ENCODE measurements at regions not wholly inside any gene's neighbourhood (a gene's known extent, or its start where the extent isn't known, plus 50 kb on each side); places are given as distances from the start of the nearest gene placed in this dataset.
A peak's percentile ranks its signal among the peaks of the same experiment; 100 is the strongest.

DNA sequence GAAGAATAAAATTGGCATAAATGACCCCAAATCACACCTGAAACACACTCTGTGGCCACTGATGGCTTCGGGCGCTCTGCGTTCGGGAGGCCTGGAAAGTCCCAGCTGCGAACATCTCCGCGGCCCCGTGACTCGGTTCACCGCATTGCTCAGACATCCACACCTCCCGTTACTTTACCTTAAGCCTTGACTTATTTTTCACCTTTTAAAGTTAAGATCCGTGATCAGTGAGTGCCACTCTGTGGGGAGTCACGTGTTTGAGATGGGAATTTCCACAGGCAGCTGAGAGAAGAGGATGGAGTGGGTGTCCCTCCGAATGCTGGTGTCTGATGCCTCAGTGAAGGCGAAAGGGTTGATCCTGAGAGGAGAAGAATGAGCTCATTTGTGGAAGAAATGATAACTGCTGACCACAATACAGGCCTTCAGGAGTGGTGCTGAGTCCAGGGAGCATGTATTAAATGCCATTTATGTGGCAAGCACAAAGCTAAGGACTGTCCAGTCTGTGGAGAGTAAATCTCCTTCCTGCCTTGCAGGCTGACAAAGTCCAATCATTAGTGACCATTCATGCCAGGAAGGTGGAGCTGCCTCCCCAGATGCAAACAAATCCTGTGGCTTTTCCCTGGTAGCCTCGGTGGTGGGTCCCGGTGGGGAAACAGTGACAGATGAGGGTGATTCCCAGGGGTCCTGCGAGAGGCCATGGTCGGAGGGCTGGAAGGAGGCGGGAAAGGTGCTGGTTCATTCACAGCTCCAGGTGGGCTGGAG, 168.8 kb downstream of the RTP5 start:
- H3K4me3 ChIP-seq: no peak overlapping the region
- H3K9me3 ChIP-seq: no peaks in the 10 kb centered on the region
- H3K36me3 ChIP-seq: no peaks in the 10 kb centered on the region
- 78 to 87% (median 84%) methylated on average over 20 of the region's 20 CpGs for WGBS, 5 donors
- intact Hi-C loops (cut with DNase I; ENCODE audit: low total_unique reads): no loop called here
- TF ChIP-seq, protein P1, sequence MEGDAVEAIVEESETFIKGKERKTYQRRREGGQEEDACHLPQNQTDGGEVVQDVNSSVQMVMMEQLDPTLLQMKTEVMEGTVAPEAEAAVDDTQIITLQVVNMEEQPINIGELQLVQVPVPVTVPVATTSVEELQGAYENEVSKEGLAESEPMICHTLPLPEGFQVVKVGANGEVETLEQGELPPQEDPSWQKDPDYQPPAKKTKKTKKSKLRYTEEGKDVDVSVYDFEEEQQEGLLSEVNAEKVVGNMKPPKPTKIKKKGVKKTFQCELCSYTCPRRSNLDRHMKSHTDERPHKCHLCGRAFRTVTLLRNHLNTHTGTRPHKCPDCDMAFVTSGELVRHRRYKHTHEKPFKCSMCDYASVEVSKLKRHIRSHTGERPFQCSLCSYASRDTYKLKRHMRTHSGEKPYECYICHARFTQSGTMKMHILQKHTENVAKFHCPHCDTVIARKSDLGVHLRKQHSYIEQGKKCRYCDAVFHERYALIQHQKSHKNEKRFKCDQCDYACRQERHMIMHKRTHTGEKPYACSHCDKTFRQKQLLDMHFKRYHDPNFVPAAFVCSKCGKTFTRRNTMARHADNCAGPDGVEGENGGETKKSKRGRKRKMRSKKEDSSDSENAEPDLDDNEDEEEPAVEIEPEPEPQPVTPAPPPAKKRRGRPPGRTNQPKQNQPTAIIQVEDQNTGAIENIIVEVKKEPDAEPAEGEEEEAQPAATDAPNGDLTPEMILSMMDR (IDR thresholded peaks at IDR 0.05 in 8 of 11, conservative IDR thresholded peaks at IDR 0.05 in 3 of 11): no peak
- no peak for TF ChIP-seq POLR2A (IDR thresholded peaks at IDR 0.05)
- no peak for TF ChIP-seq POLR2AphosphoS5 (IDR thresholded peaks at IDR 0.05)
- H3K27ac ChIP-seq: no peak overlapping the region
- H3K27me3 ChIP-seq (replicated peaks in 1 of 7): peaks cover 0 to 86% (median 9%) of the 10 kb centered on the region in 7 donors
- no peaks in the 10 kb centered on the region for H3K4me1 ChIP-seq
- no peak for DNase-seq

DNA sequence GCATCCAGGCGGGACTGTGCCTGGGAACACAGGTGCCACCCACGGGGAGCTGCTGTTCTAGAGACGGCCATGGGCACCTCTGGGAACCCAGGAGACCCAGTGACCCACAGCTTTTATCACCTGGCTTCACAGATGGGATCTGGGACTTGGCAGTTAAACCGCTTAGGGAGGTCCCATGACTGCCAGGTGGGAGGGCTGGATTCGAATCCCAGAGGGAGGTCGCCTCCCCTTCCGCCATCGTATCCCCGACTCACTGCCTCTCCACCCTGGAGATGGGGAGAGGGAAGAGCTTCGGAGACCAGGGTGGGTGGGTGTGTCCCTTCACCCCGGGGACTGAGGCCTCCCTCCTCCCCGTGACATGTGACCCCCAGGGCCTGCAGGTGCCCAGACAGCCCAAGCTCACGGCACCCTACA, 169.4 kb downstream of the RTP5 start:
- TF ChIP-seq, protein P1 (IDR thresholded peaks at IDR 0.05 in 8 of 11, conservative IDR thresholded peaks at IDR 0.05 in 3 of 11): no peak
- TF ChIP-seq POLR2A (IDR thresholded peaks at IDR 0.05): no peak
- TF ChIP-seq POLR2AphosphoS5 (IDR thresholded peaks at IDR 0.05): no peak
- Histone ChIP-seq H3K27me3 (replicated peaks in 1 of 7) (peaks cover 0 to 86% (median 10%) of the 10 kb centered on the region in 7 donors), H3K4me3 (no peak overlapping the region), H3K27ac (no peak overlapping the region), H3K4me1 (no peaks in the 10 kb centered on the region), H3K9me3 (no peaks in the 10 kb centered on the region), H3K36me3 (no peaks in the 10 kb centered on the region)
- DNase-seq: no peak
- WGBS, 5 donors: 75 to 89% (median 79%) methylated on average over 12 to 13 of the region's 13 CpGs
- intact Hi-C loops (cut with DNase I; ENCODE audit: low total_unique reads): no loop called here

DNA sequence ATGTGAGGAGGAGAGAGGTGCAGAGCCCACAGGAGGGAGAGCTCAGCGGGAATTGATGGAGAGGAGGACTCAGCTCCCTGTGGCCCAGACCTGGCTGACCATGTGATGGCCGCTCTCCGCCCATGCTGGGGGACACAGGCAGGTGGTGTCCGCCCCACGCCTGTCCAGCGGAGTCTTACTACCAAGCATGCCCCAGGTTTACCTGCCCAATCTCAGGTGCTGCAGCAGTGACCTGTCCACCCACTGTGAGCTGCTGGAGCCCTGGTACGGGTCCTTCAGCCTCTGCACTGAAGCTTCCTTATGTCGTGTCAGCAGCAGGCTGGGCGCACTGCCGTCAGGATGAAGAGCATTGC, 170.8 kb downstream of the RTP5 start:
- Histone ChIP-seq H3K4me3 (no peak overlapping the region), H3K9me3 (no peaks in the 10 kb centered on the region), H3K27ac (no peak overlapping the region), H3K4me1 (no peaks in the 10 kb centered on the region), H3K27me3 (replicated peaks in 1 of 7) (peaks cover 0 to 83% (median 16%) of the 10 kb centered on the region in 7 donors), H3K36me3 (no peaks in the 10 kb centered on the region)
- DNase-seq: peak; percentile 71
- TF ChIP-seq POLR2A (IDR thresholded peaks at IDR 0.05): no peak
- TF ChIP-seq, protein P1 (IDR thresholded peaks at IDR 0.05 in 8 of 11, conservative IDR thresholded peaks at IDR 0.05 in 3 of 11): no peak
- no peak for TF ChIP-seq POLR2AphosphoS5 (IDR thresholded peaks at IDR 0.05)
- intact Hi-C loops (cut with DNase I; ENCODE audit: low total_unique reads): no loop called here
- 78 to 94% (median 90%) methylated on average over 3 to 10 of the region's 10 CpGs for WGBS, 5 donors

DNA sequence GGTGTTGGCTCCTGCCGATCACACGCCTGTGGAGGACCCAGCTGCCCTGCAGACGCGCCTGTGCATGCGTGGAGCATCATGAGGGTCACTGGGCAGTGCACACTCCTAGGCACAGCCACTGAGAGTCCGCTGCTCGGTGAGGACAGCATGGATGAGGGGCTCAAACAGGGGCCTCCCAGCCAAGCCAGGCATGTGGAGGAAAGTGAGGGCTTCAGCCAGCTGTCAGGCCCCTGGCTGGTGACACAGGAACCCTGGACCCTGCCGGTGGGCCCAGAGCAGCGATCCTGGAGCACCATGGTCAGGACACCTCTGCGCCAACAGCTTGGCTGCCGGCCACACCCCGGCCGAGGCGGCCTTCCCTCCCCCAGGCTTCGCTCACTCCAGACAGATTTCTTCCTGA, 171.2 kb downstream of the RTP5 start:
- no peaks in the 10 kb centered on the region for H3K36me3 ChIP-seq
- H3K27ac ChIP-seq: no peak overlapping the region
- no peak overlapping the region for H3K4me3 ChIP-seq
- H3K4me1 ChIP-seq: no peaks in the 10 kb centered on the region
- intact Hi-C loops (cut with DNase I; ENCODE audit: low total_unique reads): no loop called here
- H3K9me3 ChIP-seq: no peaks in the 10 kb centered on the region
- TF ChIP-seq POLR2AphosphoS5 (IDR thresholded peaks at IDR 0.05) (no peak), POLR2A (IDR thresholded peaks at IDR 0.05) (no peak)
- TF ChIP-seq, protein P1 (IDR thresholded peaks at IDR 0.05 in 8 of 11, conservative IDR thresholded peaks at IDR 0.05 in 3 of 11): no peak
- no peak for DNase-seq
- H3K27me3 ChIP-seq (replicated peaks in 1 of 7): peaks cover 0 to 80% (median 16%) of the 10 kb centered on the region in 7 donors
- 83 to 97% (median 89%) methylated on average over 9 to 15 of the region's 15 CpGs for WGBS, 5 donors
